Activated naive CD8-positive, alpha-beta T cell treated with anti-CD3 and anti-CD28 coated beads, Interleukin-2, amount 10 ng/mL, durations not matched to agents 7 days and 5 days (primary cell): ENCODE measurements at regions not wholly inside any gene's neighbourhood (a gene's known extent, or its start where the extent isn't known, plus 50 kb on each side); places are given as distances from the start of the nearest gene placed in this dataset.

Experiments used
- ATAC-seq: fragments of 150-1000 bp; cut with Tn5 transposase; one replicate; pipeline ENCODE4 v1.10.0; 2021; ENCODE audit warnings: low read depth, moderate library complexity
- POLR2A ChIA-PET: fragments of 350-600 bp; sonication (Branson Sonifier 250); formaldehyde crosslinking; loops from one replicate; lab custom pipeline; 2021; ENCODE audit warnings: antibody characterized with exemption; lab: Charles Lee
- DNase-seq: peaks from one replicate; pipeline ENCODE4 v3.0.0; 2021
- H3K27ac Mint-ChIP-seq: one replicate; pipeline ENCODE4 v1.8.0; 2022; ENCODE audit warnings: mild to moderate bottlenecking, mixed read lengths
- H3K27me3 Mint-ChIP-seq: one replicate; pipeline ENCODE4 v1.8.0; 2022; ENCODE audit warnings: mild to moderate bottlenecking, moderate library complexity, mixed read lengths
- H3K36me3 Mint-ChIP-seq: one replicate; pipeline ENCODE4 v1.8.0; 2021; ENCODE audit warnings: mild to moderate bottlenecking, mixed read lengths
- H3K4me1 Mint-ChIP-seq: one replicate; pipeline ENCODE4 v1.8.0; 2021; ENCODE audit warnings: mixed read lengths
- H3K4me3 Mint-ChIP-seq: one replicate; pipeline ENCODE4 v1.8.0; 2022; ENCODE audit warnings: mild to moderate bottlenecking, moderate library complexity, mixed read lengths
- H3K9me3 Mint-ChIP-seq: one replicate; pipeline ENCODE4 v1.8.0; 2021; ENCODE audit warnings: mixed read lengths

DNA sequence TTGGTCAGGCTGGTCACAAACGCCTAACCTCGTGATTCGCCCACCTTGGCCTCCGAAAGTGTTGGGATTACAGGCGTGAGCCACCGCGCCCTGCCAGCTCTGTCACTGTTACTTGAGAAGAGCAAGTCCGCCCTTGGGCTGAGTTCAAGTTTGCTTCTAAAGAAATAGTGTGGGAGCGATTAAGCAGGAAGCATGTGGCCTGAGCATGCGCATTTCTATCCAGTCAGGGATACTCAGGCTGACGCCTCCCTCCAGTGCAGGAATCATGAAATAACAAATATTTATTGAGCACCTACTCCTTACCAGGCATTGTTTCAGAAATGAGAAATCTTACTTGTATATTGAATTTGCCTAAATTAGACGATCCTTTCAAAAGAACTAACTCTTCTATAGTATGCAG is 166.2 kb downstream of the EDN1 start:
- ATAC-seq: no peak
- H3K9me3 Mint-ChIP-seq: peaks cover 9% of the 10 kb centered on the region
- peaks cover 3% of the 10 kb centered on the region for H3K27me3 Mint-ChIP-seq
- DNase-seq: no peak
- no peak overlapping the region for H3K4me3 Mint-ChIP-seq
- POLR2A ChIA-PET: no interaction called here
- H3K27ac Mint-ChIP-seq: no peak overlapping the region
- H3K4me1 Mint-ChIP-seq: no peaks in the 10 kb centered on the region
- H3K36me3 Mint-ChIP-seq: no peaks in the 10 kb centered on the region

DNA sequence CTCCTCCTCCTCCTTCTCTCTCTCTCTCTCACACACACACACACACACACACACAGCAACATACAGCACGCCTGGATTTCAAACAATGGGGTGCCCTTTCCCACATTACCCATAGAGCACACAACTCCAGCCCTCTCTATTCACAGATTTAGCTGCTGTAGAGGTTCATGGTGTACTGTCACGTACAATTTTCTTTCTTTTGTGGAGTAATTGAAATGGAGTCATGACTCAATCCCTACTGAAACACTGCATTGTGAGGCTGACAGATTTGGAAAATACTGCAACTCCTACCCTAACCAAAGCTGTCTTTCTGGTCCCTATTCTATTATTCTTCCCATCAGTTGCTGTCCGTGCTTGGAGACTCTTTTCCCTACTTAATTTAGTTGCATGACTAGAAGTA is 166.9 kb downstream of the EDN1 start:
- DNase-seq: no peak
- H3K36me3 Mint-ChIP-seq: no peaks in the 10 kb centered on the region
- H3K4me3 Mint-ChIP-seq: no peak overlapping the region
- no peak overlapping the region for H3K27ac Mint-ChIP-seq
- H3K27me3 Mint-ChIP-seq: peaks cover 5% of the 10 kb centered on the region
- POLR2A ChIA-PET: no interaction called here
- peaks cover 7% of the 10 kb centered on the region for H3K9me3 Mint-ChIP-seq
- no peaks in the 10 kb centered on the region for H3K4me1 Mint-ChIP-seq
- no peak for ATAC-seq

DNA sequence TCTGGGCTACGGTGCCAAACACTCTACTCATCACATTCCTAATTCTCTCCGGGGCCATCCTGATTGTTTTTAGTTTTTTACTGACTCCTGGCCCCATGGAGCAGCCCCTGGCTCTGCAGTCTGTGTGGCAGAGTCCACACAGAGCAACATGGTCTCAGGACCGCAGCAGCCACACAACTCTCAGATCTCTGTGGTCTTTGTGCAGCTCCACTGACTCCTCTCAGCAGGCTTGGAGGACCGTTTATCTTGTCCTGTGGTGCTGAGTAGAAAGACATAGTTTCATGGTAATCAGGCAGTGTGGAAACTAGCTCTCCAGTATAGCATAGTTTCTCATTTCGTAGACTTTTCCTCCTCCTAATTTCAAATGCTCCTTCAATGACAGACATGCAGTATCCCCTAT is 168.4 kb downstream of the EDN1 start:
- no peaks in the 10 kb centered on the region for H3K36me3 Mint-ChIP-seq
- ATAC-seq (no peak), DNase-seq (no peak)
- H3K4me1 Mint-ChIP-seq: no peaks in the 10 kb centered on the region
- H3K4me3 Mint-ChIP-seq: no peak overlapping the region
- peaks cover 5% of the 10 kb centered on the region for H3K27me3 Mint-ChIP-seq
- H3K9me3 Mint-ChIP-seq: peaks cover 2% of the 10 kb centered on the region
- POLR2A ChIA-PET: no interaction called here
- no peak overlapping the region for H3K27ac Mint-ChIP-seq

DNA sequence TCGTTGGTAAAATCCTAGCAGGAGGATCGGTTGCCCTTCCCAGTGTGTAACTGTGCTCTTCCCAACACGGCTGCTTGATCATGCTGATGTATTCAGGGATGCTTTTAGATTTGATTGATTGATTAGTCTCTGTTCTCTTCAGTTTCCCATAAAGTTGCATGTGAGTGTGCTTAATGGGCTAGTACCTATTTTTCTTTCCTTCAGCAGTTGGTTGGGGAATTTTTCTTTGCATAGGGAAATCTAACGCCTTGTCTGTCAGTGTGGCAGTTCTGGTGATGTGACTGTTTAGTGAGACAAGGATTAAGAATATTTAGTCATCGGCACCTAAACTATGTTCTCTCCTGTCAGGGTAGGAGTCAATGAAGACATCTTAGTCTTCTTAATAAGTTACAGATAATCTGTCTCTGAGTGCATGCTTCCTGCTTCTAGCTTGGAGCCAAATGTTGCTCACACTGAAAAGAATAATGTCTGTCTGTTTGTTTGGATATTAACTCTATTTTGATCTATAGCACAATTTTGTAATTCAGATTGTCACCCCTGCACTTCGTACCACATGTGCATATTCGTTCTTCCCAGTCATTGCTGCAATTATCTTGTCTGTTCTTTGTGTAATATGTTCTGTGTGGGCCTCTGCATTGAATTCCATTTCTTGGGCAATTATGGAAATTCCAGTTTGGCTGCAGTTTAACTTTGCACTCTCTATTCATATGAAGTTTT is 169.9 kb downstream of the EDN1 start:
- Mint-ChIP-seq H3K27ac (no peak overlapping the region), H3K36me3 (no peaks in the 10 kb centered on the region), H3K27me3 (peaks cover 5% of the 10 kb centered on the region)

DNA sequence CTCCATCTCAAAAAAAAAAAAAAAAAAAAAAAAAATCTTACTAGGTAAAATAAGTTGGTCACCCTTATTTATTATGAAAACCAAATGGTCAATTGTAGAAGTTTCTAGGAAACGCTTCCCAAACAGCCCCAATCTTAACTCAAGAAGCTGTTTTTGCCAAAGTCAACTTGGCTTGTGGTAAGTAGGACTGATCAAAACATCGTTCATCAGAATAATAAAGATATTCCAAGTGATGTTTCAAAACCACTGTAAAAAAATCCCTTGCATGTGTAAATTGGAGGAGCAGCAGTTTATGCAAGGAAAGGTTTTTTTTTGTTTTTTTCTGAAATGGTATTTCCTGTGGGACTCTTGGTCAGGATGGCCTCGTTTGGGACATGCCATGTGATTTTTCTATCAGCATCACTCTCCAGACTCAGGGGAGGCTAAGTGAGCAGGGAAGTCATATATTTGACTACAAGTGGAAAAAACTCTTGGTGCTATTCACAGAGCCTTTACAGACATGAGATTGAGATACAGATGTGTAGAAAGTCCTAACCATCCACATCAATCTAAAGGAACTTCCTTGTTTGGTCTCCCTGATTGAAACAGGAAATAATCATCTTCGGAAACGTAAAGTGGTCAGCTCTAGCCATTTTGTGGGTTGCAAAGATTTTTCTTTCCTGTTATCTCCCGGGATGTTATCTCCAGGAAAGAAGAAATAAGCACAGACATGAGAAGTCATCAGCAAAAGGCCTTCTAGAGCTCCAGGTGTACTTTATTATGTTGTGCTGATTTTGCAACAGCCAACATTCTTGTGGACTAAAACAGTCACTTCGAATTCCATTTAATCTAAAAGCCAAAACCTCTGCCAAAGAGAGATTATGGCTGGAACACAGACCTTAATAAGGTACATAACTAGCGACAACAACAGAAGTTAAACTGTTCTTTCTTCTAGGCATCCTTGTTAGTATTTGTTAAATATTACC is 177.8 kb downstream of the EDN1 start:
- Mint-ChIP-seq H3K27ac (no peak overlapping the region), H3K4me1 (no peaks in the 10 kb centered on the region), H3K27me3 (peaks cover 11% of the 10 kb centered on the region), H3K36me3 (no peaks in the 10 kb centered on the region), H3K4me3 (no peak overlapping the region), H3K9me3 (no peaks in the 10 kb centered on the region)
- POLR2A ChIA-PET: no interaction called here
- no peak for ATAC-seq
- no peak for DNase-seq

More for the DNA sequence above, 169.9 kb downstream of the EDN1 start:
- ATAC-seq (no peak), DNase-seq (no peak)
- H3K9me3 Mint-ChIP-seq: no peaks in the 10 kb centered on the region
- H3K4me3 Mint-ChIP-seq: no peak overlapping the region
- POLR2A ChIA-PET: no interaction called here
- H3K4me1 Mint-ChIP-seq: no peaks in the 10 kb centered on the region

DNA sequence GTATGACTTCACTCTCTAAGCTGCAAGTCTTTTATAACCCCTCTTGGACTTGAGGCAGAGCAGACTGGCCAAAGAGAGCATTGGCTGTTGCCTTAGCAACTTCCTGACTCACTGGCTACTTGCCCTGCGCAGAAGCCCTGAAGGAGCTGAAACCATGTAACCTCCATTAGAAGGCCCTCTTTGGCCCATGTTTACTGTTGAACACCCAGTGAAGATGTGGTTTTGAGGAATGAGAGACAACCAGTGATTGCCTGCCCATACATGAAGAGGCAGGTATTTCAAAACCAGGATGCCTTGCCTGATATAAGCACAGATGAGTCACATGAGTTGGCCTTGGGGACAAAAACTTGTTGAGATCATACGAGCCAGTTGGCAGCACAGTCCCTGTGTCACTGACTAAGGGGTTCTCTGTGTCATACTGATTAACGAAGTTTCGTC is 182.5 kb downstream of the EDN1 start:
- H3K36me3 Mint-ChIP-seq: no peaks in the 10 kb centered on the region
- ATAC-seq: no peak
- no peak overlapping the region for H3K4me3 Mint-ChIP-seq

DNA sequence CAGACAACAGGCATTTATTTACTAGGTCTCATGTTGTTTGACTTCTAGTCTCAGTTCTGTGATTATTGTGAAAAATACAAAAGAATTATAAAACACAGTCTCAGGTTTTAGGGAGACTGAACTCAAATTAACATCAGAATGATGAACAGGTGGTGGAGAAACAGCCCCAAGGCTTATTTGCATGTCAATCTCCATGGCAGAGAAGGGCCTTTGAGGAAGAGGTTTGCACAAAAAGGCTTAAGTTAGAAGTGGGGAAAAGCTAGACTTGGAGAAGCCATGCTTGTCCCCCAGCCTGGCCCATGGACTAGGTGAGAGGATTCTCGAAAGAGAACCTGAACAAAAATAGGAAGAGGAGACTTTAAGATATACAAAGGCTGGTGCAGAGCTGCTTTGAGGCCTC is 183.3 kb downstream of the EDN1 start:
- Mint-ChIP-seq H3K4me1 (no peaks in the 10 kb centered on the region), H3K36me3 (no peaks in the 10 kb centered on the region), H3K4me3 (no peak overlapping the region), H3K9me3 (no peaks in the 10 kb centered on the region), H3K27me3 (peaks cover 9% of the 10 kb centered on the region), H3K27ac (no peak overlapping the region)
- ATAC-seq (no peak), DNase-seq (no peak)
- POLR2A ChIA-PET: no interaction called here

More for the DNA sequence above, 182.5 kb downstream of the EDN1 start:
- no peaks in the 10 kb centered on the region for H3K4me1 Mint-ChIP-seq
- no peak overlapping the region for H3K27ac Mint-ChIP-seq
- H3K9me3 Mint-ChIP-seq: no peaks in the 10 kb centered on the region
- DNase-seq: no peak
- POLR2A ChIA-PET: no interaction called here
- H3K27me3 Mint-ChIP-seq: peaks cover 12% of the 10 kb centered on the region

DNA sequence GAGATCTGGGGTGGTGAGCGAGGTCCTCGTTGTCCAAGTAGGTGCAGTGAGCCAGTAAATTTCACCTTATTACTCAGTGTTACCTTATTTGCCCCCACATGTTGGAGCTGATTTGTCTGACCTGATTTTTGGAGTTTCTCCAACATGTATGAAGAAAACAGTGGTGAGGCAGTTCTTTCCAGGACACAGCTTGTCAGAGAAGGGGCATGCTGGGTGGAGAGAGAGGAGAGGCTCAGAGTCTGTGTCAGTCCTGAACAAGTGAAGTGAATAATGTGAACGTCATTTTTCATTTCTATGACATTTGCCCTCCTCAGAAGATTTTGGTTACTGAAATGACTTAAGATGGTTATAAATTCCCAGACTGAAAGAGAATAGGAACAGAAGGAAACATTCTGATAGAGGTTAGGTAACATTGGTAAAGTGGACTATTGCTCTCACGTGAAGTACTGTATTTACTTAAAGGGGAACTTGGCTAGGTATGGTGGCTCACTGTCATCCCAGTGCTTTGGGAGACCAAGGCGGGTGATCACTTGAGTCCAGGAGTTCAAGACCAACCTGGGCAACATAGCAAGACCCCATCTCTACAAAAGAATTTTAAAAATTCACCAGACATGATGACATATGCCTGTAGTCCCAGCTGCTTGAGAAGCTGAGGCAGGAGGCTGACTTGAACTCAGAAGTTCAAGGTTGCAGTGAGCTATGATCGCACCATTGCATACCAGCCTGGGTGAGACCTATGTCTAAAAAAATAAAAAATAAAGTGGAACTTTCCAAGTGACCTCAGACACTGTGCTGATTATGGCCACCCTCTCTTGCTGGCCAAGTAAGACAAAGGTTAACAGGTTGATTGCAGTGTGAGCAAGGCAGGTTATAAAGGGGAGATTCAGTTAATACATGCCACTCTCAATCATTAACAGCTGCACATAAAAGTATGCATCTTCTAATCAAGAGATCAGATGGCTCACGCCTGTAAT is 184.3 kb downstream of the EDN1 start:
- no peaks in the 10 kb centered on the region for H3K36me3 Mint-ChIP-seq
- POLR2A ChIA-PET: no interaction called here
- H3K4me1 Mint-ChIP-seq: no peaks in the 10 kb centered on the region
- H3K27me3 Mint-ChIP-seq: peaks cover 6% of the 10 kb centered on the region
- H3K27ac Mint-ChIP-seq: no peak overlapping the region
- H3K4me3 Mint-ChIP-seq: no peak overlapping the region
- no peak for ATAC-seq
- H3K9me3 Mint-ChIP-seq: no peaks in the 10 kb centered on the region
- no peak for DNase-seq

DNA sequence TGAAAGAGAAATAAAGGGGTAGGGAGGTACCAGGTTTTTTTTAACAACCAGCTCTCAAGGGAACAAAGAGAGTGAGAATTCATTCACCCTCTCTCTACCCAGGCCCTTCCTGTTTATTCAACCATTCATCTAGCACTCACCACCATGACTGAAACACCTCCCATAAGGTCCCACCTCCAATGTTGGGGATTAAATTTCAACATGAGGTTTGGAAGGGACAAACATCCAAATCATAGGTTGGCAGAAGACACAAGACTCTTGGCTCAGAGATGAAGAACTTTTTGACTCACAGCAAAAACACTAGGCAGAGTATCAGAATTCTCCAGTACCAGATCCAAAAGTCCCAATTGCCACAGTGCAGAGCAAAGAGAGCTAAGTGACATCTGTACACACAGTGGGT is 186.3 kb downstream of the EDN1 start:
- Mint-ChIP-seq H3K27ac (no peak overlapping the region), H3K27me3 (peaks cover 3% of the 10 kb centered on the region), H3K4me1 (no peaks in the 10 kb centered on the region), H3K9me3 (no peaks in the 10 kb centered on the region), H3K4me3 (no peak overlapping the region), H3K36me3 (no peaks in the 10 kb centered on the region)
- no peak for DNase-seq
- POLR2A ChIA-PET: no interaction called here
- no peak for ATAC-seq

DNA sequence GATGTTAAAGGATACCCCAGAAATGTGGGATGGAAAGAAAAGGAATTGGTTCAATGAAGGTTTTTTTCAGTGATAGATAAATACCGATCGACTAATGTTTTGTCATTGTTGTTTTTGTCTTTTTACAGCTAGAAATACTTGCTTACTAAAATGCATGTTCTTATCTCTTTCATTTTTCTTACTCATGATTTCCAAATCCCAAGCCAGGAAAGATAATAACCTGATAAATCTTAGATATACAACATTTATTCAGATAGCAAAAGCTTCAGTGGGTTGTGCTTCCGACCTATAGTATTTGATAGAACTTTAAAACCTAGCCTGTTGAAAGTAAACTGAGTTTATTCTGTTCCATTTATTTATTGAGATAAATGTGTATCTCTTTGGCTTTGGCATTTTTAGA is 187.5 kb downstream of the EDN1 start:
- ATAC-seq (no peak), DNase-seq (no peak)
- peaks cover 3% of the 10 kb centered on the region for H3K27me3 Mint-ChIP-seq
- POLR2A ChIA-PET: no interaction called here
- no peak overlapping the region for H3K27ac Mint-ChIP-seq
- no peaks in the 10 kb centered on the region for H3K36me3 Mint-ChIP-seq
- H3K4me1 Mint-ChIP-seq: no peaks in the 10 kb centered on the region
- no peaks in the 10 kb centered on the region for H3K9me3 Mint-ChIP-seq
- H3K4me3 Mint-ChIP-seq: no peak overlapping the region

DNA sequence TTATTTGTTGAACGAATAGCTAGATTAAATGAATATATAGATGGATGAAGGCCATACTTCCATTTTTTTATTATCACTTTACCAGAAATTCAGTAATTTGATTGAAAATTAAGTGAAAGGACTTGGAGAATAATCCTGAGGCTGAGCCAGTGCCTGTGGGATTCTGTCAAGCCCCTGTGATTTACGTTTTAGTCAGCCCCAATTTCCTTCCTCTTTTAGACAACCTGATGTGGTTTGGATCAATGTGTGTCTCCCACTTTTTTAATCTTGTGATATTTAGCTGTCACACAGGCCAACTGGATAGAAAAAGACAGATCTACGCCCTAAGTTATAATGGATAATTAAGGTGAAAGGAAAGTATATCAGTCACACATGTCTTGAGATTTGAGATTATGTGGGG is 188.8 kb downstream of the EDN1 start:
- H3K4me3 Mint-ChIP-seq: no peak overlapping the region
- H3K27me3 Mint-ChIP-seq: peaks cover 3% of the 10 kb centered on the region
- H3K27ac Mint-ChIP-seq: no peak overlapping the region
- H3K4me1 Mint-ChIP-seq: peaks cover 3% of the 10 kb centered on the region
- DNase-seq (no peak), ATAC-seq (no peak)
- POLR2A ChIA-PET: no interaction called here
- H3K36me3 Mint-ChIP-seq: no peaks in the 10 kb centered on the region
- no peaks in the 10 kb centered on the region for H3K9me3 Mint-ChIP-seq

DNA sequence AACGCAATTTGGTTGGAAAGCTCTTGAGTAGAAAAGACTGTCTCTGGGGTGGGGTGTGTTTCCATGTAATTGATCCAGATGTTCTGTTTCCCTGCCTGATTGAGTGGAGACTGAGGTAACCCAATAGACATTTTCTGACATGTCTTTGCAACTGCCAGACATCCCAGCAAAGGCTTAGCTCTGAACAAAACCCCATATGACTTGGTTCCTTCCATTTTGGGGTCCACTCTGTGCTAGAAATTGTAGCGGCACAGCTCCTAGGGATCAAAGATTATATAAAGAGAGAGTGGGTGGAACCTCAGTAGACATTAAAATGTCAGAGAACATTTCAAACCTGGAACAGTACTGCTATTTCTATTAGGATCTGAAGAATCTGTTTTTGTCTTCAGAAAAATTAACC is 189.3 kb downstream of the EDN1 start:
- ATAC-seq (no peak), DNase-seq (no peak)
- H3K4me1 Mint-ChIP-seq: peaks cover 3% of the 10 kb centered on the region
- no peak overlapping the region for H3K27ac Mint-ChIP-seq
- no peaks in the 10 kb centered on the region for H3K36me3 Mint-ChIP-seq
- POLR2A ChIA-PET: no interaction called here
- peaks cover 3% of the 10 kb centered on the region for H3K27me3 Mint-ChIP-seq
- no peaks in the 10 kb centered on the region for H3K9me3 Mint-ChIP-seq
- H3K4me3 Mint-ChIP-seq: no peak overlapping the region

DNA sequence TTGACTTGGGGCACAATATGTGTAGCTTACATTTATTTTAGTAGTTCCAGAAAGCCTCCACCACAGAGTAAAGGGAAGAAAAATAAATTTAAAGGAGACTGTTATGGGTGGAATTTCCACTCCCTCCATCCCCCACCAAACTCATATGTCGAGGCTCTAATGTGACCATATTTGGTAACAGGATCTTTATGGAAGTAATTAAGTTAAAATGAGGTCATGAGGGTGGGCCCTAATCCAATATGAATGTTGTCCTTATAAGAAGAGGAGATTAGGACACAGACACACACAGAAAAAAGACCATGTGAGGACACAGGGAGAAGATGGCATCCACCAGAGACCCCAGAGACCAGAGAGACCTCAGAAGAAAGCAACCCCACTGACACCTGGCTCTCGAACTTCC is 189.7 kb downstream of the EDN1 start:
- Mint-ChIP-seq H3K27ac (no peak overlapping the region), H3K36me3 (no peaks in the 10 kb centered on the region), H3K27me3 (peaks cover 3% of the 10 kb centered on the region), H3K9me3 (no peaks in the 10 kb centered on the region), H3K4me3 (no peak overlapping the region), H3K4me1 (peaks cover 3% of the 10 kb centered on the region)
- POLR2A ChIA-PET: no interaction called here
- DNase-seq (no peak), ATAC-seq (no peak)
